A549 (cell line): ENCODE measurements at regions not wholly inside any gene's neighbourhood (a gene's known extent, or its start where the extent isn't known, plus 50 kb on each side); places are given as distances from the start of the nearest gene placed in this dataset.

Source experiments
- ATAC-seq, 2 experiments: fragments of 200-7000 bp in 1 of 2; fragments of >200 bp in 1 of 2; cut with Nextera tagmentation in 1 of 2; cut with Tn5 transposase in 1 of 2; 3 replicates each; pipeline versions ENCODE4 v1.8.0 to v1.9.1; 2018 to 2020; ENCODE audit warnings: mild to moderate bottlenecking in 1 of 2, moderate library complexity in 1 of 2
- CTCF ChIA-PET: fragments of 300-600 bp; sonication (Branson Sonifier 250); formaldehyde crosslinking; extraction: SDS; loops from one replicate; lab custom pipeline; 2021; ENCODE audit warnings: antibody characterized with exemption, inconsistent platforms; lab: Yijun Ruan, JAX
- POLR2A ChIA-PET: fragments of 350-600 bp; formaldehyde crosslinking; extraction: SDS; loops from one replicate; lab custom pipeline; 2021; ENCODE audit warnings: antibody characterized with exemption, inconsistent platforms; lab: Yijun Ruan, JAX
- DNase-seq, 2 experiments: peaks; one replicate each; pipeline versions ENCODE4 v3.0.0 to v3.0.0-alpha.2; 2011 to 2016; ENCODE audit warnings: low read depth in 1 of 2, low spot score in 1 of 2
- FAIRE-seq: peaks from 2 replicates; lab custom pipeline; 2011; peaks lifted over from hg19 to GRCh38; lab: Jason Lieb, UNC
- H3K27ac ChIP-seq, 2 experiments: fragments of >200 bp; sonication (Bioruptor Twin); formaldehyde crosslinking; 3 replicates each; pipeline ENCODE4 v1.5.1; 2016 to 2017
- H3K4me1 ChIP-seq: fragments of >200 bp; sonication (Bioruptor Twin); formaldehyde crosslinking; 3 replicates; pipeline ENCODE4 v1.6.1; 2016
- H3K4me2 ChIP-seq: fragments of >200 bp; sonication (Bioruptor Twin); formaldehyde crosslinking; 3 replicates; pipeline ENCODE4 v1.6.1; 2016
- H3K4me3 ChIP-seq: fragments of >200 bp; sonication (Bioruptor Twin); formaldehyde crosslinking; 3 replicates; pipeline ENCODE4 v1.5.1; 2016
- H3K9me3 ChIP-seq: fragments of >200 bp; sonication (Bioruptor Twin); formaldehyde crosslinking; 3 replicates; pipeline ENCODE4 v1.6.1; 2016
- CBX2 ChIP-seq: fragments of 200-600 bp; sonication (generic); IDR thresholded peaks from 2 replicates; pipeline ENCODE4 v1.6.1; 2016; ENCODE audit warnings: low read depth, mild to moderate bottlenecking, borderline replicate concordance
- CEBPB ChIP-seq, 2 experiments: fragments of >200 bp in 1 of 2; sonication (Bioruptor Twin) in 1 of 2; formaldehyde crosslinking in 1 of 2; IDR thresholded peaks; 2 replicates each; pipeline ENCODE4 v1.6.1; 2012 to 2016
- CHD4 ChIP-seq: fragments of 200-600 bp; sonication (generic); IDR thresholded peaks from 2 replicates; pipeline ENCODE4 v1.6.1; 2016; ENCODE audit warnings: antibody characterized with exemption, mild to moderate bottlenecking, borderline replicate concordance
- EP300 ChIP-seq, 2 experiments: fragments of >200 bp; sonication (Bioruptor Twin); formaldehyde crosslinking; IDR thresholded peaks; 2 replicates in 1 of 2; 3 replicates in 1 of 2; pipeline ENCODE4 v1.6.1; 2016 to 2017
- FOSL2 ChIP-seq, 2 experiments: fragments of 450-650 bp in 1 of 2; fragments of >200 bp in 1 of 2; sonication (Bioruptor Twin) in 1 of 2; formaldehyde crosslinking; IDR thresholded peaks; 2 replicates each; pipeline versions ENCODE4 v1.5.0 to v1.6.1; 2016 to 2020; ENCODE audit warnings: mild to moderate bottlenecking in 1 of 2, moderate library complexity in 1 of 2
- GATA3 ChIP-seq: IDR thresholded peaks from 2 replicates; pipeline ENCODE4 v1.6.1; 2012; ENCODE audit warnings: borderline replicate concordance
- JUNB ChIP-seq: fragments of >200 bp; sonication (Bioruptor Twin); formaldehyde crosslinking; IDR thresholded peaks from 2 replicates; pipeline ENCODE4 v1.6.1; 2016
- KDM5A ChIP-seq: fragments of 200-600 bp; sonication (generic); IDR thresholded peaks from 2 replicates; pipeline ENCODE4 v1.6.1; 2016; ENCODE audit warnings: antibody characterized with exemption, mild to moderate bottlenecking
- MAFK ChIP-seq: fragments of 450-650 bp; IDR thresholded peaks from 2 replicates; pipeline ENCODE4 v1.6.1; 2014; ENCODE audit not compliant: partially characterized antibody
- NPAS2 ChIP-seq: fragments of 250-450 bp; sonication (Bioruptor Pico); IDR thresholded peaks from 2 replicates; pipeline ENCODE4 v1.8.0; 2022; ENCODE audit warnings: mild to moderate bottlenecking, moderate library complexity, borderline replicate concordance
- NR3C1 ChIP-seq: fragments of >200 bp; sonication (Bioruptor Twin); formaldehyde crosslinking; IDR thresholded peaks from 3 replicates; pipeline ENCODE4 v1.6.1; 2017
- RCOR1 ChIP-seq: fragments of 150-350 bp; IDR thresholded peaks from 2 replicates; pipeline ENCODE4 v1.6.1; 2014; ENCODE audit warnings: antibody characterized with exemption, low read length, low read depth
- ZC3H11A ChIP-seq: fragments of 450-650 bp; IDR thresholded peaks from 2 replicates; pipeline ENCODE4 v1.6.1; 2014; ENCODE audit warnings: antibody characterized with exemption, mild to moderate bottlenecking
- ZNF302 ChIP-seq: fragments of 250-450 bp; sonication (Bioruptor Pico); IDR thresholded peaks from 2 replicates; pipeline ENCODE4 v1.9.0; 2021; ENCODE audit warnings: inconsistent platforms, mild to moderate bottlenecking, moderate library complexity
- ZSCAN20 ChIP-seq: fragments of 250-450 bp; sonication (Bioruptor Pico); IDR thresholded peaks from 2 replicates; pipeline ENCODE4 v1.8.0; 2022; ENCODE audit warnings: mild to moderate bottlenecking, moderate library complexity
- WGBS: methylation state at CpG from one replicate; pipeline ENCODE4 v1.1.6; 2017; ENCODE audit errors: missing lambda C conversion rate; 5-methylcytosine and 5-hydroxymethylcytosine counted together
- TF ChIP-seq, protein P1 (sequence below): fragments of >200 bp; sonication (Bioruptor Twin); formaldehyde crosslinking; IDR thresholded peaks from 3 replicates; pipeline ENCODE4 v1.6.1; 2016
- TF ChIP-seq, protein P2 (sequence below): fragments of 250-450 bp; sonication (Bioruptor Pico); IDR thresholded peaks from 2 replicates; pipeline ENCODE4 v1.5.0; 2020; ENCODE audit warnings: low read depth, mild to moderate bottlenecking, moderate library complexity

DNA sequence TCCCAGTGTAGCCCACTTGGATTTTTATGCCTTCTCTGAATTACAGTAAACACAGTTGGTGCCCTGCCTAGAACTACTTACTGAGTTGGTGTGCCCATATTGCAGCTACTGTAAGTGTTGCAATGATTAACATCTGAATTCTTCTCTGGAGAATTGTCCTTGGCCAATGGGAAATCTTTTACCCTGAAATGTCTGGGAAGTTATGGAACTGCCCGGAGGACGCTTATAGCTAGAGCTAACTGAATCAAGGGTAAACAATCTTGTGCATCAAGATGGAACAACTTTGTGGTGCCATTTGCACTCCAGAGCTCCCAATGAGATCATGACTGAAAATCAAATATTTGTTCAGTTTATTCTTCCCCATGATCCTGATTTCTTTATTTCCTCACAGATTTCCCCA is 246.7 kb upstream of the CBLB start:
- Histone ChIP-seq H3K27ac (peak overlapping the region; percentile 8 to 69; a peak in 3 of 6 replicates), H3K4me3 (no peak overlapping the region), H3K4me1 (peaks cover 48% of the 10 kb centered on the region), H3K4me2 (peak overlapping the region; percentile 19; the same call in 2 of the 3 replicates), H3K9me3 (no peaks in the 10 kb centered on the region)
- TF ChIP-seq MAFK (no peak), FOSL2 (IDR thresholded peaks at IDR 0.05) (no peak), FOSL2 (CRISPR knock-in tag; IDR thresholded peaks at IDR 0.05) (0 out of 2 replicates have a peak, but pooled peaks have one; percentile 6), CEBPB (IDR thresholded peaks at IDR 0.05) (0 out of 4 replicates have a peak, but pooled peaks of 1 of the 2 experiments have one; percentile 26)
- CTCF ChIA-PET, result no interaction called here
- no peak for FAIRE-seq
- POLR2A ChIA-PET, result no interaction called here
- ATAC-seq, result peak in 1 of 2 experiments; percentile 60; a peak in 3 of 6 replicates
- DNase-seq, result peak in 1 of 2 experiments; percentile 74
- WGBS, result 18% methylated on average over 2 of the region's 2 CpGs

DNA sequence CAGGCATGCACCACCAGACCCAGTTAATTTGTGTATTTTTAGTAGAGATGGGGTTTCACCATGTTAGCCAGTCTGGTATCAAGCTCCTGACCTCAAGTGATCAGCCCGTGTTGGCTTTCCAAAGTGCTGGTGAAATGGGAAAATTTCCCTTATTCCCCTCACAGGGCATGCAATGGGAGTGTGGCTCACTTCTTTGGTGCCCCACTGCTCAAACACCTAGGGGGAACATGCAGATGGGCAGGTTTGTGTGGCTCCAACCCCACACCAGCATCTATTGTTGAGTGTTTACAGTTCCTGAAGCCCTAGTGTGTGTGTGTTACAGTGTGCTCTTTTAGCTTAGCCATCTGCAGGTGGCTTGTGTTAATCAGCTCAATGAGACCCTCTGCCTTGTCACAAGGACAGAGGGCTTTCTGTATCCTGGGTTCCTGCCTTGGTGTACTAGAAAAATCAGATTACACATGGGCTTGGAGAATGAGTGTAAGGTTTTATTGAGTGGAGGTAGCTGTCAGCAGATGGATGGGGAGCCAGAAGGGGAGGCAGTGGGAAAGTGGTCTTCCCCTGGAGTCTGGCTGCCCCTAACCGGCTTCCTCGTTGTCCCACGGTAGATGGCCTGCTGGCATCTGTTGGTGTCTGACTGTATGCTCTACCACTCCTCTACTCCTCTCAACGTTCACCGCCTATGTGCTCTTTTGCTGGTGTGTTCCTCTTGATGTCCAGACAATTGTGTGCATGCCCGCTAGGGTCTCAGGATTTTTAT is 248.1 kb upstream of the CBLB start:
- FAIRE-seq, result no peak
- POLR2A ChIA-PET, result no interaction called here
- H3K4me1 ChIP-seq, result peaks cover 49% of the 10 kb centered on the region

DNA sequence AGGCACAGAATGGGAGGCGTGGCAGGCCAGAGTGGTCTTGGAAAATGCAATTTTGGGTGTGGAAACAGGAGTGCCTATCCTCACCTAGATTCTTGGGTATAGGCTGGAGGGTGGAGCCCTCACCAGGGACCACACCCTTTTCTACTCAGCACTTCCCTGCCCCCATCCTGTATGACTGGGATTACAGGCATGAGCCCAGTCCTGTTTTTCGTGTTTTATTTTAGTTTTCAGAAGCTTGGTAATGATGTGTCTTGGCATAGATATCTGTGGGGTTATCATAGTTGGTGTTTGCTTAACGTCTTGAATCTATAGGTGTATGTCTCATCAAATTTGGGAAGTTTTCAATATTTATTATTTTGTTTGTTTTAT is 248.7 kb upstream of the CBLB start:
- peaks cover 49% of the 10 kb centered on the region for H3K4me1 ChIP-seq
- CTCF ChIA-PET, result interaction anchor here (1.0 kb wide), 1 partner anchor 22 kb away, joined by 3 read pairs; no protein-coding TSS in a partner anchor
- H3K9me3 ChIP-seq, result no peaks in the 10 kb centered on the region
- TF ChIP-seq ZNF302 (CRISPR knock-in tag) (no peak), CHD4 (no peak), NR3C1 (no peak), ZC3H11A (no peak), NPAS2 (CRISPR knock-in tag) (no peak)
- TF ChIP-seq, protein P1, sequence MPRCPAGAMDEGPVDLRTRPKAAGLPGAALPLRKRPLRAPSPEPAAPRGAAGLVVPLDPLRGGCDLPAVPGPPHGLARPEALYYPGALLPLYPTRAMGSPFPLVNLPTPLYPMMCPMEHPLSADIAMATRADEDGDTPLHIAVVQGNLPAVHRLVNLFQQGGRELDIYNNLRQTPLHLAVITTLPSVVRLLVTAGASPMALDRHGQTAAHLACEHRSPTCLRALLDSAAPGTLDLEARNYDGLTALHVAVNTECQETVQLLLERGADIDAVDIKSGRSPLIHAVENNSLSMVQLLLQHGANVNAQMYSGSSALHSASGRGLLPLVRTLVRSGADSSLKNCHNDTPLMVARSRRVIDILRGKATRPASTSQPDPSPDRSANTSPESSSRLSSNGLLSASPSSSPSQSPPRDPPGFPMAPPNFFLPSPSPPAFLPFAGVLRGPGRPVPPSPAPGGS, result no peak
- TF ChIP-seq, protein P2, sequence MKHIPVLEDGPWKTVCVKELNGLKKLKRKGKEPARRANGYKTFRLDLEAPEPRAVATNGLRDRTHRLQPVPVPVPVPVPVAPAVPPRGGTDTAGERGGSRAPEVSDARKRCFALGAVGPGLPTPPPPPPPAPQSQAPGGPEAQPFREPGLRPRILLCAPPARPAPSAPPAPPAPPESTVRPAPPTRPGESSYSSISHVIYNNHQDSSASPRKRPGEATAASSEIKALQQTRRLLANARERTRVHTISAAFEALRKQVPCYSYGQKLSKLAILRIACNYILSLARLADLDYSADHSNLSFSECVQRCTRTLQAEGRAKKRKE (CRISPR knock-in tag), result no peak
- 69% methylated on average over 3 of the region's 3 CpGs for WGBS
- POLR2A ChIA-PET, result no interaction called here
- no peak overlapping the region for H3K4me3 ChIP-seq
- no peak for DNase-seq
- H3K27ac ChIP-seq, result peak overlapping the region in 1 of 2 experiments; percentile 69; a peak in 2 of 6 replicates
- ATAC-seq, result no peak
- no peak overlapping the region for H3K4me2 ChIP-seq
- no peak for FAIRE-seq

More for the DNA sequence above, 248.1 kb upstream of the CBLB start:
- ATAC-seq (no peak), DNase-seq (no peak)
- TF ChIP-seq NR3C1, result no peak
- TF ChIP-seq JUNB, result no peak
- no peak for TF ChIP-seq GATA3
- TF ChIP-seq EP300 (IDR thresholded peaks at IDR 0.05), result no peak
- TF ChIP-seq ZSCAN20 (CRISPR knock-in tag), result no peak
- TF ChIP-seq CBX2, result no peak
- no peak for TF ChIP-seq KDM5A
- 95% methylated on average over 6 of the region's 7 CpGs for WGBS
- Histone ChIP-seq H3K27ac (peak overlapping the region in 1 of 2 experiments; percentile 69; a peak in 3 of 6 replicates), H3K4me2 (no peak overlapping the region), H3K4me3 (no peak overlapping the region), H3K9me3 (no peaks in the 10 kb centered on the region)
- CTCF ChIA-PET, result interaction anchor here (1.0 kb wide), 1 partner anchor 22 kb away, joined by 3 read pairs; no protein-coding TSS in a partner anchor

DNA sequence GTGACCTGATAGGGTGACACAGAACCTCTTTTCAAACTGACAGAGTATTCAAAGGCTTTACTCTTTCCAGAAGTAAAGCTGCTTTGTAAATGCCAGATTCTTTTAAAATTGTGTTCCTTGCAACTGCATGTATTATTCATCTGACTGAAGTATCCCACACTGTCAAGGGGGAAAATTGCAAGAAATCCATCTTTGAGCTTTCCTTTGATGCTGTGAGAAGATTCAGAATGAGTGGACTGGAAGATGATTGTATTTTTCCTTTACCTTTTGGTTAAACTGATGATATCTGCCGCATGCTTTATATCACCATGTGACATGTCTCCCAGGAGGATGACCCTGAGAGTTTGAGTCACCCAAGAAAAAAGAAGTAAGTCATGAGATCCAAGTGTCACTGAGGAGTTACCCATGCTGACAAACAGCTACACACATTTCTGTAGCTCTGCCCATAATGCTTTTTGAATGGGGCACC is 250.8 kb upstream of the CBLB start:
- peak overlapping the region in 1 of 2 experiments; percentile 63; a peak in 2 of 6 replicates for H3K27ac ChIP-seq
- H3K4me1 ChIP-seq, result peaks cover 32% of the 10 kb centered on the region
- FAIRE-seq, result no peak
- POLR2A ChIA-PET, result no interaction called here
- H3K4me2 ChIP-seq, result peak overlapping the region; percentile 25; the same call in 2 of the 3 replicates
- no peaks in the 10 kb centered on the region for H3K9me3 ChIP-seq
- 53% methylated on average over 1 of the region's 1 CpG for WGBS
- TF ChIP-seq EP300 (IDR thresholded peaks at IDR 0.05), result 0 out of 5 replicates have a peak, but pooled peaks of 1 of the 2 experiments have one; percentile 23
- TF ChIP-seq RCOR1, result no peak
- TF ChIP-seq FOSL2 (IDR thresholded peaks at IDR 0.05), result no peak
- TF ChIP-seq FOSL2 (CRISPR knock-in tag; IDR thresholded peaks at IDR 0.05), result peak; percentile 33; the same call in 1 of the 2 replicates
- DNase-seq, result peak in 1 of 2 experiments; percentile 51
- peak in 1 of 2 experiments; percentile 55; a peak in 2 of 6 replicates for ATAC-seq
- H3K4me3 ChIP-seq, result no peak overlapping the region
- CTCF ChIA-PET, result no interaction called here
